A549 (cell line): ENCODE measurements at regions not wholly inside any gene's neighbourhood (a gene's known extent, or its start where the extent isn't known, plus 50 kb on each side); places are given as distances from the start of the nearest gene placed in this dataset.

ENCODE experiments used
- CTCF ChIP-seq: fragments of >200 bp; sonication (Bioruptor Twin); formaldehyde crosslinking; IDR thresholded peaks from 3 replicates; pipeline ENCODE4 v1.5.1; 2016
- ZFP36 ChIP-seq: fragments of 450-650 bp; IDR thresholded peaks from 2 replicates; pipeline ENCODE4 v1.6.1; 2014; ENCODE audit warnings: borderline replicate concordance; ENCODE audit not compliant: partially characterized antibody

DNA sequence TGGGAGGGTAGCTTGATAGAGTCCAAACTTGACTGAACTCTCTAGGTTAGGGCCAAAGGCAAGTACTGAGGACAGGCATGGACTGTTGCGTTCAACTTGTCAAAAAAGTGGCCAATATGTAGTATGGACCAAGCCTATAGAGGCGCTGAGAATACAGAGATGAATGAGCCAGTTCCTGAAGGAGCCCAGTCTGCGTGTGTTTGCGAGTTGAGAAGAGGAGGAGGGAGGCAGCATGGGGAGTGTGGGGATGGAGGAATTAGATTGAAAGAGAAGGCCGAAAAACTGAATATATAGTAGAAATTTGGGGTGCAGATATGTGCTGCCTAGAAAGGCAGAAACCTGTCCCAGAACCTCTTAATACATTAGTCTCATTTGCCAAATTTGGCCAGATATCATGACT lies 412.4 kb downstream of the PCNX1 start:
- TF ChIP-seq ZFP36 (no peak), CTCF (no peak)
